GM10847 (cell line): ENCODE measurements at regions not wholly inside any gene's neighbourhood (a gene's known extent, or its start where the extent isn't known, plus 50 kb on each side); places are given as distances from the start of the nearest gene placed in this dataset.

Experiments
- POLR2A ChIP-seq: IDR thresholded peaks from 2 replicates; pipeline ENCODE4 v1.6.1; 2011; ENCODE audit not compliant: insufficient read length; ENCODE audit errors: extremely low read depth

DNA sequence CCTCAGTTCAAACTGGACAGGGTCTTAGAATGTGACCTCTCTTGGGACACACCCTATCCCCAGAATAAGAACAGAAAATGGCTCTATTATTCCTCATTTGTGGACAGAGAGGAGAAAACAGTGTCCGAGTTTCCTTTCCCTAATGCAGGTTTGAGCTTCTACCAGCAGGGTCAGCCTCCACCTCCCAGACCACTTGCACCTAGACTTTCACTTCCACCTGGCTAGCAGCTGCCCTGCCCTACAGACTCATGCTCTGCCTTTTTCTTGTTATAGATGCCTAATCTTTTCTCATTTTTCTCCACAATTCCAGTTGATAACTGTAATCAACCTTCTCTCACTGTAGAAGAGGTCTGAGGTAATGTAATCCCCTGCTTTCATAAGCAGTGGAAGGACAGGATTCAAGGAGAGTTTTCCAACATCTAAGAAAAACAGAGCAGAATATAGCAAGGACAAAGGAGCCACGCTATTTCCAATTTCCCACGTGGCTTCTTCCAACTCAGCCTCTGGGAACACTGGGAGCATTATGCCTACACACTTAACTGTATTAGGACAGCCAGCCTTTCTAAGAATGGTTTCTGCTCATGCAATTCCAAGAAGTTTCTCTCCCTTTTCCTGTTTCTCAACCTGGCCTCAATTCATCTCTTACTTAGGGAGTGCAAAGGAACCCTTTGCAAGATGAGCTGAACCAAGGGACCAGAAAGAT lies 239.8 kb downstream of the BCL11A start:
- no peak for TF ChIP-seq POLR2A

DNA sequence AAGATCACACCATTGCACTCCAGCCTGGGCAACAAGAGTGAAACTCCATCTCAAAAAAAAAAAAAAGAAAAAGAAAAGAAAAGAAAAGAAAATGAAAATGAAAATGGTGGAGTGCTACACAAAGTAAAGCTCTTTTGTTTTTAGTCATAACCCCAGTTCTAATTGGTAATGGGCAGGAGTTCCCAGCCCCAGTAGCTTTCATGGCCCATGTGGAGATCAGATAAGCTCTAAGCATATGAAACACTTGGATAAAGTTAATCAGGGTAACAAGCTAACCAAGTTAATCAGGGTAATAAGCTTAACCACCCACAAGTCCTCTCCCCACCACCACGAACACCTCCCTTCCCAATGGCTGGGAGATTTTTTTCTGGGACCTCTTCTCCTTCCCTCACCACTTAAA lies 240.8 kb downstream of the BCL11A start:
- no peak for TF ChIP-seq POLR2A

DNA sequence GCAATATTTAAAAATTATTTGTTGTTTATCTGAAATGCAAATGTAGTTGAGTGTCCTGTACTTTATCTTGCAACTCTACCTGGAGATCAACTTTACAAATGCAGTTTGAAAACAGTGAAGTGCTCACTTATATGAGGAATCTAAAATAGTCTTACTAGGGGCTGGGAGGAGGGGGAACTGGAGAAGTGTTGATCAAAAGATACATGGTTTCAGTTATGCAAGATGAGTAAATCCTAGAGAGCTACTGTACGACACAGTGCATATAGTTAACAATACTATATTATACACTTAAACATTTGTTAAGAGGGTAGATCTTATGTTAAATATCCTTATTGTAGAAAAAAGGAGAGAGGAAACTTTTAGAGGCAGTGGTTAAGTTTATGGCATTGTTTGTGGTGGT lies 241.9 kb downstream of the BCL11A start:
- TF ChIP-seq POLR2A, result no peak

DNA sequence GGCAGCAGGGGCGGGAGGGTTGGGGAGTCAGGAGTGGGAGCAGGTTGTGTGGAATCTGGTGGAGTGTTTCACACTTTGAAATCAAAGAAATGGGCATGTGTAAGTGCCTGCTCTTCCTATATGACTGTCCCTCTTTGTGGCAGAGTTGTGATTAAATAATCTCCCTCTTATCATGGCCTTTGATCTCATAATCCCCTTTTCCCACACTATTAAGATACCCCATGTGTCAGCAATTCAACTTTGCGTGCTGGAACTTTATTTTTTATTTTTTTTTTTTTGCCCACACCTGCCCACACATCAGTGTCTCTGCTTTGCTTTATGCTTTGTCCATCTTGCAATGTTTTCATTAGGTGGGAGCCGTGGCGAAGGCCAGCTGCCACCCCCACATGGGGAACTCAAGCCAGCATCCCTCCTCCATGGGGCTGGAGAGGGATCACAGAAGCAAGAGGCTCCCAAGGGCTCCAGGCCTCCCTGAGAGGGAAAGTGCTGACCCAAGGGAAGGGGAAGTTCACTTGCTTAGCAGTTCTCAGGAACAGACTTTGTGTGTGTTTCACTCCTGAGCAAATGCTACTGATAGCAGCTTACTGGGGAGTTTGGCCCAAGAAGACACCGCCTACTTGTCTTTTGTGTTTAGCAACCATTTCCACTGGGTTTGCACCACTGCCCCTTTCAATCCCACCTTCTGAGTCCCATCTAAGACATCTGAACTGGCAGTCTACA lies 243.4 kb downstream of the BCL11A start:
- TF ChIP-seq POLR2A, result no peak

- no peak for TF ChIP-seq POLR2A
Measured at GRCh38 chr2:60309336-60309735, 244.1 kb downstream of the BCL11A start.

DNA sequence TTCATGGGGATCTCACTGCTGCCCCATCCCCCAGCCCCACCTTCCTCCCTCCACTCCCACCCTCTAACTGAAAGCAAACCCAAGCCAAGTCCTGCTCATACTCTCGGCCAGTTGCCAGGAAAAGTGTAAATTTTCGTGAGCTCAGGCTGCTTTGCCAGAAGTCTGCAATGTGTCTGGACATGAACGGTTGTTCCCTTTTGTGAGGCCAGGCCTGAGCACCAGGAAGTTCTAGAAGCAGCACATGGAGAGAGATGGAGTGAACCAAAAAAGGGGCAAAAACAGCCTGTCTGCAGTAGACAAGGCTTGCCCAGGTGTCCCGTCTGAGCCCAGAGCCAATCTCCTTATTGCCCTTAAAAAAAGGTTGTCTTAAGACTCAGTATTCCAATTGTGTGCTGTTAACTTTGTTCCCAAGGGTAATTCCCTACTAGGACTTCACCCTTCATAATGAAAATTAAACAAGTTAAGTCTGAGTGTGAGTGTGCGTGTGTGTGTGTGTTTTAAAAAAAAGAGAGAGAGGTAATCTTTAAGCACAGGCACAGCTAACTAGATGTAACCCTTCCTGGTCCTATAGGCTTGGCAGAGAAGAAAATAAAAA lies 247.1 kb downstream of the BCL11A start:
- TF ChIP-seq POLR2A, result no peak

- TF ChIP-seq POLR2A, result no peak
Measured at GRCh38 chr2:60303680-60304079, 249.8 kb downstream of the BCL11A start.

DNA sequence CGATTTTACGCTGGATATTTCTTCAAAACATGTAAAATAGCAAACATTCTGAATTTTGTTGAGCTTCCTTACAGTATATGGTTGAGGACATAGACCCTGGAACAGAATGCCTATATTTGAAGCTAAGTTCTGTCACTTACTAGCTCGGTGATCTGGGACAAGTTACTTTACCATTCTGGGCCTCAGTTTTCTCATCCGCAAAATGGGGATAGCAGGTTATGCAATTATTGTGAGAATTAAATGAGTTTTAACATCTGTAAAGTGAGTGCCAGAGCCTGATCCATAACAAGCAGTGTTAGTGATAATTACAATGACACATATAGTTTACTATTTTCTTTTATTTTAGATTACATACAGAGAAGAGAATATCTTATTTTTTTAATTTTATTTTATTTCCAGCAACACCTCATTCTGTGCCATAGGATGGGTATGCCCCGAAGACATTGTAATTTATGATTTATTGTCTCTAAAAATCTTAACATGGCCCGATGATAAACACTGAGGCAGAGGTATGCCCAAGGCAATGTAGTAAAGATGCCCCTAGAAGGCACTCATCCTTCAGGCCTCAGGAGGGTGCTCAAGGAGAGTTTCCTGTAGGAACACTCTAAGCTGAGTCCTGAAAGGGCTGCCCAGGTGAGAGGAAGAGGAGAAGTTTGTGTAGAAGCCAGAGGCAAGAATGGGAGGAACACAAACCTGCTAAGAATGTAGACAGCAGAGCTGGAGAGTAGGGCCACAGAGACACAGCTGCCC lies 250.9 kb downstream of the BCL11A start:
- TF ChIP-seq POLR2A, result no peak

- no peak for TF ChIP-seq POLR2A
Measured at GRCh38 chr2:60301726-60302125, 251.7 kb downstream of the BCL11A start.

DNA sequence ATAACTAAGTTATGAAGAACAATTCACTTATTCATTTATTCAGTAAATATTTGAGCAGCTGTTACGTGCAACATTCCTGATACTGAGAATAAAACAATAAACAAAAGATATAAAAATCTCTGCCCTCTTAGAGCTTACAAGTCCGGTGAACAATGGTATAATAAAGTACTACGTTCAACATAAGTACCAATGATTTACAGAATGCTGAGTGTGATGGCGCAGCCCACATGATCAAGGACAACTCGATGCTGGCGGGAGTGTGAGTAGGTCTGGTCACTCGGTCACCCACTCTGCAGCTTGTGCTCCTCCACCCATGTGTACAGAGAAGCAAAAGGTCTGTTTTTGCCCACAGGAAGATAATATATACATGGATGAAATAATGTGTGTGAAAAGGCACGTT lies 254.3 kb downstream of the BCL11A start:
- TF ChIP-seq POLR2A, result no peak

- no peak for TF ChIP-seq POLR2A
Measured at GRCh38 chr2:60298006-60298696, 255.3 kb downstream of the BCL11A start.

- no peak for TF ChIP-seq POLR2A
Measured at GRCh38 chr2:60297296-60298005, 256.0 kb downstream of the BCL11A start.

- no peak for TF ChIP-seq POLR2A
Measured at GRCh38 chr2:60296219-60296955, 257.1 kb downstream of the BCL11A start.

GRCh38 chr2:60295636-60295962 lies 257.9 kb downstream of the BCL11A start:
- TF ChIP-seq POLR2A, result no peak
